Liver (tissue), 3 donors: ENCODE measurements at regions not wholly inside any gene's neighbourhood (a gene's known extent, or its start where the extent isn't known, plus 50 kb on each side); places are given as distances from the start of the nearest gene placed in this dataset.

Experiments
- CTCF ChIP-seq: fragments of 150-350 bp; IDR thresholded peaks from 2 replicates; pipeline ENCODE4 v1.5.1; 2017; ENCODE audit warnings: improper control_type of control experiment, low read depth, low read length; ENCODE audit not compliant: missing input control
- EGR1 ChIP-seq, 2 donors: IDR thresholded peaks; 2 replicates each; pipeline ENCODE4 v1.6.1; 2016 to 2018; ENCODE audit warnings: antibody characterized with exemption in 2 of 2, low read depth in 2 of 2
- YY1 ChIP-seq: IDR thresholded peaks from 2 replicates; pipeline ENCODE4 v1.6.1; 2016; ENCODE audit warnings: antibody characterized with exemption, mild to moderate bottlenecking
- ZBTB33 ChIP-seq: IDR thresholded peaks from 2 replicates; pipeline ENCODE4 v1.6.1; 2016; ENCODE audit warnings: antibody characterized with exemption
- donor health status: healthy.
- donor health status: healthy.

- TF ChIP-seq CTCF (no peak), EGR1 (IDR thresholded peaks at IDR 0.05; ENCODE audit: low read depth in 2 of 2) (no peak), ZBTB33 (no peak), YY1 (no peak)
These were observed 281.8 kb downstream of the DLEU7 start for GRCh38 chr13:50561739-50562138.
